A673 (cell line): ENCODE measurements at regions not wholly inside any gene's neighbourhood (a gene's known extent, or its start where the extent isn't known, plus 50 kb on each side); places are given as distances from the start of the nearest gene placed in this dataset.

Experiments
- CTCF ChIP-seq: fragments of 300-800, 200-600 bp; sonication (generic); conservative IDR thresholded peaks from 2 replicates; pipeline ENCODE4 v1.5.1; 2017; ENCODE audit warnings: low read depth, mild to moderate bottlenecking, antibody characterized with exemption, low read length, moderate library complexity, mixed read lengths
- EZH2 ChIP-seq: fragments of 200-600 bp; sonication (generic); IDR thresholded peaks from 2 replicates; pipeline ENCODE4 v1.6.1; 2017; ENCODE audit warnings: borderline replicate concordance, low read depth, mild to moderate bottlenecking, mixed read lengths, antibody characterized with exemption, low read length; ENCODE audit not compliant: poor library complexity, severe bottlenecking

DNA sequence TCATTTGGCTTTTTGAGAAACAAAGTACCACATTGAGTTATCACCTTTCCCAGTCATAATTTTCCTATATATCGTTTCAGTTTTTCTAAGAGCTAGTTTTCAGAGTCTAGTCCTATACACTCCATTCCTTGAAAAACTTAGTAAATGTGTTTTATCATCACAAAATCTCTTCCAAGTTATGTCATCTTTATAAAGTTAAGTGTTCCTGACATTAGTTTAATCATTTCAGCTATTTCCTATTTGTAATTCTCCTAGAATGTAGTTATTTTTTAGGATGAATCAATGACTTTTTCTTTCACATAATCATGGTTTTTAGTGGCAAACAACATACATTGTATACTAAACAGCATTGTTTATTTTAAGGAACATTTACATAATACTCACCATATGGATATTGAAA is 191.7 kb upstream of the BET1 start:
- no peak for TF ChIP-seq CTCF
- no peak for TF ChIP-seq EZH2
